BLaER1 (cell line): ENCODE measurements at regions not wholly inside any gene's neighbourhood (a gene's known extent, or its start where the extent isn't known, plus 50 kb on each side); places are given as distances from the start of the nearest gene placed in this dataset.

Experiments
- H3K27ac ChIP-seq: shearing (Covaris generic); formaldehyde crosslinking; 2 replicates; pipeline ENCODE4 v1.8.1; 2022
- H3K27me3 ChIP-seq: shearing (Covaris generic); formaldehyde crosslinking; 2 replicates; pipeline ENCODE4 v1.8.1; 2022
- H3K36me3 ChIP-seq: shearing (Covaris generic); formaldehyde crosslinking; 2 replicates; pipeline ENCODE4 v1.8.1; 2022
- H3K4me1 ChIP-seq: shearing (Covaris generic); formaldehyde crosslinking; 2 replicates; pipeline ENCODE4 v1.8.1; 2022
- H3K4me2 ChIP-seq: shearing (Covaris generic); formaldehyde crosslinking; 2 replicates; pipeline ENCODE4 v1.8.1; 2022
- H3K4me3 ChIP-seq: shearing (Covaris generic); formaldehyde crosslinking; 2 replicates; pipeline ENCODE4 v1.8.1; 2022
- H3K9ac ChIP-seq: shearing (Covaris generic); formaldehyde crosslinking; 2 replicates; pipeline ENCODE4 v1.8.1; 2022
- H3K9me3 ChIP-seq: shearing (Covaris generic); formaldehyde crosslinking; 2 replicates; pipeline ENCODE4 v1.8.1; 2022
- H4K20me1 ChIP-seq: shearing (Covaris generic); formaldehyde crosslinking; 2 replicates; pipeline ENCODE4 v1.8.1; 2022
- Cebpa-rat ChIP-seq: shearing (Covaris generic); IDR thresholded peaks from 2 replicates; pipeline ENCODE4 v1.8.1; 2022

GRCh38 chr4:13940921-13941320, 313.4 kb upstream of the BOD1L1 start:
- Histone ChIP-seq H3K27me3 (no peaks in the 10 kb centered on the region), H3K9me3 (no peaks in the 10 kb centered on the region), H3K4me3 (no peak overlapping the region), H3K27ac (no peak overlapping the region), H3K4me2 (no peak overlapping the region), H4K20me1 (no peaks in the 10 kb centered on the region), H3K36me3 (no peaks in the 10 kb centered on the region), H3K4me1 (no peaks in the 10 kb centered on the region), H3K9ac (no peak overlapping the region)
- TF ChIP-seq Cebpa-rat, result no peak

GRCh38 chr4:13942977-13943376, 315.5 kb upstream of the BOD1L1 start:
- H3K27ac ChIP-seq, result no peak overlapping the region
- no peaks in the 10 kb centered on the region for H3K4me1 ChIP-seq
- no peak overlapping the region for H3K9ac ChIP-seq
- no peaks in the 10 kb centered on the region for H4K20me1 ChIP-seq
- TF ChIP-seq Cebpa-rat, result no peak
- no peaks in the 10 kb centered on the region for H3K36me3 ChIP-seq
- no peak overlapping the region for H3K4me3 ChIP-seq
- H3K4me2 ChIP-seq, result no peak overlapping the region
- H3K9me3 ChIP-seq, result no peaks in the 10 kb centered on the region
- no peaks in the 10 kb centered on the region for H3K27me3 ChIP-seq

- Histone ChIP-seq H3K27me3 (no peaks in the 10 kb centered on the region), H3K36me3 (no peaks in the 10 kb centered on the region), H3K27ac (no peak overlapping the region), H3K9me3 (no peaks in the 10 kb centered on the region), H4K20me1 (no peaks in the 10 kb centered on the region), H3K4me1 (no peaks in the 10 kb centered on the region), H3K4me3 (no peak overlapping the region), H3K4me2 (no peak overlapping the region), H3K9ac (no peak overlapping the region)
- no peak for TF ChIP-seq Cebpa-rat
Observed at GRCh38 chr4:13944095-13944511, 316.6 kb upstream of the BOD1L1 start.

GRCh38 chr4:13947921-13948320, 320.4 kb upstream of the BOD1L1 start:
- Histone ChIP-seq H3K4me3 (no peak overlapping the region), H3K27ac (no peak overlapping the region), H3K9ac (no peak overlapping the region), H3K4me2 (no peak overlapping the region), H4K20me1 (no peaks in the 10 kb centered on the region), H3K27me3 (no peaks in the 10 kb centered on the region), H3K4me1 (no peaks in the 10 kb centered on the region), H3K36me3 (no peaks in the 10 kb centered on the region), H3K9me3 (no peaks in the 10 kb centered on the region)
- TF ChIP-seq Cebpa-rat, result no peak

- no peaks in the 10 kb centered on the region for H3K4me1 ChIP-seq
- no peak for TF ChIP-seq Cebpa-rat
- no peak overlapping the region for H3K4me2 ChIP-seq
- H3K27ac ChIP-seq, result no peak overlapping the region
- no peaks in the 10 kb centered on the region for H4K20me1 ChIP-seq
- H3K9ac ChIP-seq, result no peak overlapping the region
- no peak overlapping the region for H3K4me3 ChIP-seq
- H3K9me3 ChIP-seq, result no peaks in the 10 kb centered on the region
- no peaks in the 10 kb centered on the region for H3K36me3 ChIP-seq
- H3K27me3 ChIP-seq, result no peaks in the 10 kb centered on the region
Observed at GRCh38 chr4:13950491-13950890, 323.0 kb upstream of the BOD1L1 start.

- Histone ChIP-seq H3K36me3 (no peaks in the 10 kb centered on the region), H3K27me3 (no peaks in the 10 kb centered on the region), H3K9ac (no peak overlapping the region), H3K9me3 (no peaks in the 10 kb centered on the region), H3K4me3 (no peak overlapping the region), H4K20me1 (no peaks in the 10 kb centered on the region), H3K4me2 (no peak overlapping the region), H3K4me1 (no peaks in the 10 kb centered on the region), H3K27ac (no peak overlapping the region)
- no peak for TF ChIP-seq Cebpa-rat
Observed at GRCh38 chr4:13953083-13953482, 325.6 kb upstream of the BOD1L1 start.

GRCh38 chr4:13955551-13955950, 328.0 kb upstream of the BOD1L1 start:
- H3K9me3 ChIP-seq, result no peaks in the 10 kb centered on the region
- no peaks in the 10 kb centered on the region for H3K27me3 ChIP-seq
- H3K4me2 ChIP-seq, result no peak overlapping the region
- H4K20me1 ChIP-seq, result no peaks in the 10 kb centered on the region
- no peaks in the 10 kb centered on the region for H3K36me3 ChIP-seq
- no peak overlapping the region for H3K27ac ChIP-seq
- no peak overlapping the region for H3K4me3 ChIP-seq
- no peak for TF ChIP-seq Cebpa-rat
- H3K9ac ChIP-seq, result no peak overlapping the region
- no peaks in the 10 kb centered on the region for H3K4me1 ChIP-seq

GRCh38 chr4:13956947-13957346, 329.4 kb upstream of the BOD1L1 start:
- H3K4me2 ChIP-seq, result no peak overlapping the region
- no peak overlapping the region for H3K9ac ChIP-seq
- no peak overlapping the region for H3K27ac ChIP-seq
- no peaks in the 10 kb centered on the region for H3K9me3 ChIP-seq
- H3K4me3 ChIP-seq, result no peak overlapping the region
- no peak for TF ChIP-seq Cebpa-rat
- no peaks in the 10 kb centered on the region for H3K27me3 ChIP-seq
- H4K20me1 ChIP-seq, result no peaks in the 10 kb centered on the region
- no peaks in the 10 kb centered on the region for H3K4me1 ChIP-seq
- H3K36me3 ChIP-seq, result no peaks in the 10 kb centered on the region

GRCh38 chr4:13957871-13958270, 330.3 kb upstream of the BOD1L1 start:
- Histone ChIP-seq H3K4me1 (no peaks in the 10 kb centered on the region), H3K27ac (no peak overlapping the region), H3K4me3 (no peak overlapping the region), H4K20me1 (no peaks in the 10 kb centered on the region), H3K27me3 (no peaks in the 10 kb centered on the region), H3K9me3 (no peaks in the 10 kb centered on the region), H3K4me2 (no peak overlapping the region), H3K36me3 (no peaks in the 10 kb centered on the region), H3K9ac (no peak overlapping the region)
- TF ChIP-seq Cebpa-rat, result no peak

GRCh38 chr4:13963601-13964000, 336.1 kb upstream of the BOD1L1 start:
- TF ChIP-seq Cebpa-rat, result no peak
- Histone ChIP-seq H3K9ac (no peak overlapping the region), H4K20me1 (no peaks in the 10 kb centered on the region), H3K4me1 (no peaks in the 10 kb centered on the region), H3K27me3 (no peaks in the 10 kb centered on the region), H3K4me3 (no peak overlapping the region), H3K9me3 (no peaks in the 10 kb centered on the region), H3K4me2 (no peak overlapping the region), H3K36me3 (no peaks in the 10 kb centered on the region), H3K27ac (no peak overlapping the region)

- no peak overlapping the region for H3K4me3 ChIP-seq
- TF ChIP-seq Cebpa-rat, result no peak
- H3K9ac ChIP-seq, result no peak overlapping the region
- H3K27me3 ChIP-seq, result no peaks in the 10 kb centered on the region
- no peak overlapping the region for H3K4me2 ChIP-seq
- no peaks in the 10 kb centered on the region for H4K20me1 ChIP-seq
- H3K36me3 ChIP-seq, result no peaks in the 10 kb centered on the region
- no peaks in the 10 kb centered on the region for H3K9me3 ChIP-seq
- no peaks in the 10 kb centered on the region for H3K4me1 ChIP-seq
- H3K27ac ChIP-seq, result no peak overlapping the region
Observed at GRCh38 chr4:13966231-13967195, 339.0 kb upstream of the BOD1L1 start.
